Parathyroid adenoma (tissue), 2 donors: ENCODE measurements at regions not wholly inside any gene's neighbourhood (a gene's known extent, or its start where the extent isn't known, plus 50 kb on each side); places are given as distances from the start of the nearest gene placed in this dataset.

ENCODE experiments used
- H2AFZ ChIP-seq: fragments of 300-600 bp; sonication (generic); one replicate; pipeline ENCODE4 v1.7.0; 2017; ENCODE audit warnings: antibody characterized with exemption, mild to moderate bottlenecking
- H3K27ac ChIP-seq: fragments of 300-600 bp; sonication (generic); one replicate; pipeline ENCODE4 v1.7.0; 2017
- H3K27me3 ChIP-seq: fragments of 300-600 bp; sonication (generic); one replicate; pipeline ENCODE4 v1.7.0; 2017; ENCODE audit warnings: low read length; ENCODE audit not compliant: control insufficient read depth, insufficient read depth
- H3K36me3 ChIP-seq: fragments of 300-600 bp; sonication (generic); one replicate; pipeline ENCODE4 v1.7.0; 2017; ENCODE audit warnings: low read length; ENCODE audit not compliant: control insufficient read depth, insufficient read depth
- H3K4me1 ChIP-seq: fragments of 300-600 bp; sonication (generic); one replicate; pipeline ENCODE4 v1.7.0; 2017; ENCODE audit warnings: control low read depth
- H3K4me2 ChIP-seq: fragments of 300-600 bp; sonication (generic); one replicate; pipeline ENCODE4 v1.7.0; 2017; ENCODE audit warnings: low read length
- H3K4me3 ChIP-seq: fragments of 300-600 bp; sonication (generic); one replicate; pipeline ENCODE4 v1.7.0; 2017; ENCODE audit warnings: low read depth, low read length
- H3K79me2 ChIP-seq: fragments of 300-600 bp; sonication (generic); one replicate; pipeline ENCODE4 v1.7.0; 2017; ENCODE audit warnings: control low read depth
- H3K9ac ChIP-seq: fragments of 300-600 bp; sonication (generic); one replicate; pipeline ENCODE4 v1.7.0; 2017; ENCODE audit warnings: mild to moderate bottlenecking
- H3K9me3 ChIP-seq: fragments of 300-600 bp; sonication (generic); one replicate; pipeline ENCODE4 v1.7.0; 2017; ENCODE audit warnings: low read length; ENCODE audit not compliant: control insufficient read depth
- CTCF ChIP-seq: fragments of 300-600 bp; sonication (generic); IDR thresholded peaks from one replicate; pipeline ENCODE4 v1.7.0; 2017; ENCODE audit warnings: antibody characterized with exemption, mild to moderate bottlenecking
- donor health status: primary hyperparathyroidism.

GRCh38 chr9:3059781-3060468 is 216.0 kb upstream of the PUM3 start:
- no peak overlapping the region for H3K4me2 ChIP-seq
- no peak overlapping the region for H3K27ac ChIP-seq
- H3K27me3 ChIP-seq, result no peaks in the 10 kb centered on the region
- TF ChIP-seq CTCF, result no peak
- no peaks in the 10 kb centered on the region for H3K79me2 ChIP-seq
- H3K4me3 ChIP-seq, result no peak overlapping the region
- H3K9me3 ChIP-seq, result no peaks in the 10 kb centered on the region
- no peaks in the 10 kb centered on the region for H3K36me3 ChIP-seq
- no peak overlapping the region for H2AFZ ChIP-seq
- H3K9ac ChIP-seq, result no peak overlapping the region
- no peaks in the 10 kb centered on the region for H3K4me1 ChIP-seq

GRCh38 chr9:3058409-3058808 is 214.5 kb upstream of the PUM3 start:
- Histone ChIP-seq H3K9ac (no peak overlapping the region), H3K9me3 (no peaks in the 10 kb centered on the region), H2AFZ (no peak overlapping the region), H3K4me3 (no peak overlapping the region), H3K4me2 (no peak overlapping the region), H3K4me1 (no peaks in the 10 kb centered on the region), H3K79me2 (no peaks in the 10 kb centered on the region), H3K27ac (no peak overlapping the region), H3K36me3 (no peaks in the 10 kb centered on the region), H3K27me3 (no peaks in the 10 kb centered on the region)
- no peak for TF ChIP-seq CTCF

GRCh38 chr9:3054017-3054586 is 210.2 kb upstream of the PUM3 start:
- Histone ChIP-seq H3K36me3 (no peaks in the 10 kb centered on the region), H3K4me1 (no peaks in the 10 kb centered on the region), H3K9me3 (no peaks in the 10 kb centered on the region), H2AFZ (no peak overlapping the region), H3K4me2 (no peak overlapping the region), H3K27me3 (no peaks in the 10 kb centered on the region), H3K79me2 (no peaks in the 10 kb centered on the region), H3K9ac (no peak overlapping the region), H3K4me3 (no peak overlapping the region), H3K27ac (no peak overlapping the region)
- no peak for TF ChIP-seq CTCF

- no peak overlapping the region for H3K4me2 ChIP-seq
- no peaks in the 10 kb centered on the region for H3K9me3 ChIP-seq
- no peaks in the 10 kb centered on the region for H3K36me3 ChIP-seq
- H2AFZ ChIP-seq, result no peak overlapping the region
- no peaks in the 10 kb centered on the region for H3K27me3 ChIP-seq
- TF ChIP-seq CTCF, result no peak
- no peak overlapping the region for H3K4me3 ChIP-seq
- no peak overlapping the region for H3K9ac ChIP-seq
- no peak overlapping the region for H3K27ac ChIP-seq
- no peaks in the 10 kb centered on the region for H3K4me1 ChIP-seq
- H3K79me2 ChIP-seq, result no peaks in the 10 kb centered on the region
These were observed 205.7 kb upstream of the PUM3 start for GRCh38 chr9:3049636-3050035.

- H3K9ac ChIP-seq, result no peak overlapping the region
These were observed 204.0 kb upstream of the PUM3 start for GRCh38 chr9:3047912-3048311.

More at GRCh38 chr9:3047912-3048311, 204.0 kb upstream of the PUM3 start:
- no peak overlapping the region for H3K4me2 ChIP-seq
- no peaks in the 10 kb centered on the region for H3K79me2 ChIP-seq
- H3K4me1 ChIP-seq, result no peaks in the 10 kb centered on the region
- H3K27me3 ChIP-seq, result no peaks in the 10 kb centered on the region
- H3K4me3 ChIP-seq, result no peak overlapping the region
- no peak overlapping the region for H3K27ac ChIP-seq
- no peak for TF ChIP-seq CTCF
- no peaks in the 10 kb centered on the region for H3K36me3 ChIP-seq
- no peaks in the 10 kb centered on the region for H3K9me3 ChIP-seq
- H2AFZ ChIP-seq, result no peak overlapping the region
